SK-N-MC (cell line): ENCODE measurements at regions not wholly inside any gene's neighbourhood (a gene's known extent, or its start where the extent isn't known, plus 50 kb on each side); places are given as distances from the start of the nearest gene placed in this dataset.

ENCODE experiments used
- DNase-seq: peaks from one replicate; pipeline ENCODE4 v3.0.0-alpha.2; 2011; ENCODE audit warnings: low read depth, low spot score
- H3K27ac ChIP-seq: fragments of 200-600 bp; sonication (generic); 2 replicates; pipeline ENCODE4 v1.5.1; 2016; ENCODE audit warnings: mixed run types
- H3K36me3 ChIP-seq: fragments of 200-600 bp; sonication (generic); 2 replicates; pipeline ENCODE4 v1.6.1; 2017; ENCODE audit warnings: antibody characterized with exemption, low read length, mixed read lengths; ENCODE audit not compliant: insufficient read depth
- H3K4me3 ChIP-seq: fragments of 200-600 bp; sonication (generic); 2 replicates; pipeline ENCODE4 v1.5.1; 2016
- H3K9ac ChIP-seq: fragments of 200-600 bp; sonication (generic); 2 replicates; pipeline ENCODE4 v1.8.0; 2017; ENCODE audit warnings: mixed run types, mixed read lengths; ENCODE audit not compliant: insufficient read length
- H3K9me3 ChIP-seq: fragments of 200-600 bp; sonication (generic); 2 replicates; pipeline ENCODE4 v1.6.1; 2017; ENCODE audit warnings: low read depth, mild to moderate bottlenecking, antibody characterized with exemption, low read length, moderate library complexity, mixed read lengths
- EZH2 ChIP-seq: fragments of 200-600 bp; sonication (generic); IDR thresholded peaks from one replicate; pipeline ENCODE4 v1.6.1; 2017; ENCODE audit warnings: antibody characterized with exemption
- FOXP2 ChIP-seq: optimal IDR thresholded peaks from 2 replicates; pipeline ENCODE3; 2011; ENCODE audit warnings: mild to moderate bottlenecking, moderate library complexity; ENCODE audit not compliant: insufficient read depth; ENCODE audit errors: extremely low read length, control extremely low read depth
- POLR2AphosphoS5 ChIP-seq: IDR thresholded peaks from 2 replicates; pipeline ENCODE4 v1.6.1; 2012; ENCODE audit warnings: mild to moderate bottlenecking, low read depth, low read length, borderline replicate concordance

GRCh38 chr6:134689641-134690040 is 260.3 kb downstream of the ALDH8A1 start:
- Histone ChIP-seq H3K36me3 (no peaks in the 10 kb centered on the region), H3K4me3 (no peak overlapping the region), H3K9me3 (no peaks in the 10 kb centered on the region), H3K27ac (no peak overlapping the region), H3K9ac (no peak overlapping the region)
- no peak for DNase-seq
- no peak for TF ChIP-seq POLR2AphosphoS5
- TF ChIP-seq EZH2, result no peak
- no peak for TF ChIP-seq FOXP2

GRCh38 chr6:134689177-134689576 is 260.7 kb downstream of the ALDH8A1 start:
- H3K4me3 ChIP-seq, result no peak overlapping the region
- H3K9ac ChIP-seq, result no peak overlapping the region
- no peaks in the 10 kb centered on the region for H3K9me3 ChIP-seq
- no peak overlapping the region for H3K27ac ChIP-seq
- TF ChIP-seq POLR2AphosphoS5 (no peak), EZH2 (no peak), FOXP2 (no peak)
- no peaks in the 10 kb centered on the region for H3K36me3 ChIP-seq
- no peak for DNase-seq

DNA sequence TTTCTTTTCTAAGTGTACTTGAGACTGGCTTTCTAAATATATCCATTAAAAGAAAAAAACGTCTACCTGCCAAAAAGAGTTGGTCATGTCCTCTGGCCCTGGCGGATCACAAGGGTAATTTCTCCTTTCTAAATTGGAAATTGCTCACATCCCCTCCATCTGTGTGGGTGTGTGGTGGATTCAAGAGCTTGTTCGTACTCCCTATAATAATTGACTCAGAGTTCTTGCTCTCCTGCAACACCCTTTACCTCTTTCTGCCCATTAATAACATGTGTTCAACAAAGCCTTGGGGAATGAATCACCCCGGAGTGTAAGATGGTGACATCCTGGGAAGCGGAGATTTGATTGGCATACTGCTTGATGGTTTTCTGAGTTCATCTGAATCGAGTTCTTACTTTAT is 263.8 kb downstream of the ALDH8A1 start:
- no peak for TF ChIP-seq EZH2
- TF ChIP-seq FOXP2, result no peak
- no peak for TF ChIP-seq POLR2AphosphoS5
- H3K9me3 ChIP-seq, result no peaks in the 10 kb centered on the region
- H3K27ac ChIP-seq, result no peak overlapping the region
- H3K36me3 ChIP-seq, result no peaks in the 10 kb centered on the region
- DNase-seq, result no peak
- no peak overlapping the region for H3K9ac ChIP-seq
- H3K4me3 ChIP-seq, result no peak overlapping the region

DNA sequence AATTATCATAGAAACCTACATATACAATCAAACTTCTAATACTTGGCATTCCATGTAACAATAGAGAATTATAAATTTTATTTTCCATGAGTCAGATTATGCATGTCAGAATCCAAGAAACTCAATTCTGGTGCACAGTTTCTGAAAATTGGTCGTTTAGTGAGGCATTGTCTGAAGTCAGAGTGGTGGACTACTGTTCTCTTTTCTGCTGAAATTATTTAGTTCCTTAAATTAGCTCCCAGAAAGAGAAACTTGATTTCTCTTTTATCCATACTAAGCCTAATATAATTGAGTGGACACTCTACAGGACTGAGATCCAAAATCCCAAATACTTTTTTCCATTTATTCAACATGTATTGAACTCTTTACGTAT is 265.5 kb downstream of the ALDH8A1 start:
- Histone ChIP-seq H3K36me3 (no peaks in the 10 kb centered on the region), H3K4me3 (no peak overlapping the region), H3K9ac (no peak overlapping the region), H3K27ac (no peak overlapping the region), H3K9me3 (no peaks in the 10 kb centered on the region)
- no peak for DNase-seq
- TF ChIP-seq EZH2, result no peak

GRCh38 chr6:134683783-134684422 is 266.0 kb downstream of the ALDH8A1 start:
- no peak for TF ChIP-seq FOXP2
- peak; percentile 35; the same call in 1 of the 2 replicates for TF ChIP-seq POLR2AphosphoS5
- Histone ChIP-seq H3K27ac (peak overlapping the region; percentile 20; the same call in 1 of the 2 replicates), H3K4me3 (peak overlapping the region; percentile 14), H3K9ac (no peak overlapping the region), H3K9me3 (no peaks in the 10 kb centered on the region), H3K36me3 (no peaks in the 10 kb centered on the region)
- peak; percentile 94 for DNase-seq

GRCh38 chr6:134680433-134680832 is 269.5 kb downstream of the ALDH8A1 start:
- no peak overlapping the region for H3K9ac ChIP-seq
- H3K4me3 ChIP-seq, result no peak overlapping the region
- H3K36me3 ChIP-seq, result no peaks in the 10 kb centered on the region
- no peaks in the 10 kb centered on the region for H3K9me3 ChIP-seq
- TF ChIP-seq EZH2 (no peak), POLR2AphosphoS5 (no peak), FOXP2 (no peak)
- H3K27ac ChIP-seq, result no peak overlapping the region
- DNase-seq, result no peak

GRCh38 chr6:134680021-134680420 is 269.9 kb downstream of the ALDH8A1 start:
- Histone ChIP-seq H3K9me3 (no peaks in the 10 kb centered on the region), H3K9ac (no peak overlapping the region), H3K36me3 (no peaks in the 10 kb centered on the region), H3K4me3 (no peak overlapping the region), H3K27ac (no peak overlapping the region)
- no peak for TF ChIP-seq FOXP2
- TF ChIP-seq EZH2, result no peak
- TF ChIP-seq POLR2AphosphoS5, result no peak
- DNase-seq, result no peak

DNA sequence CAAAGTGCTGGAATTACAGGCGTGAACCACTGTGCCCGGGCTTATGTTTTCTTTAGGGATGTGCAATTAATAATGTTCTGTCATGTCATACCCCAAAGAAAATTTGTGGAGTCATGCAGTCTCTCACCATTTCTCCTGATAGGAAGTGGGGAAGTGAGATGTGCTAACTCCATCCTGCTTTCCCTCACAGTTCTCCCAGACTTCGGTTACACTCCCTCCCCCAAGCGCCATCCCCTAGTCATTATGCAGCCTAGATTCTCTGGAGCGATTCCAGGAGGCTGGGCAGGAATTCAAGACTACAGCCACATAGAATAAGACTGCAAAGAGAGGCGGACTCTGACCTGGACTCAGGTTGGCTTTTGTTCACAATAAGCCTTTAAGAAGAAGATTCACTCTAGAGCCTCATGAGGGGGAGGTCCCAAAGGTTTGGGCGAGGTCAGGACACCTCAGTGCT is 271.4 kb downstream of the ALDH8A1 start:
- Histone ChIP-seq H3K9ac (no peak overlapping the region), H3K27ac (peak overlapping the region; percentile 90; the same call in 1 of the 2 replicates), H3K9me3 (no peaks in the 10 kb centered on the region), H3K36me3 (no peaks in the 10 kb centered on the region), H3K4me3 (peak overlapping the region; percentile 53)
- peak; percentile 56 for TF ChIP-seq FOXP2
- no peak for TF ChIP-seq EZH2
- DNase-seq, result peak; percentile 67

DNA sequence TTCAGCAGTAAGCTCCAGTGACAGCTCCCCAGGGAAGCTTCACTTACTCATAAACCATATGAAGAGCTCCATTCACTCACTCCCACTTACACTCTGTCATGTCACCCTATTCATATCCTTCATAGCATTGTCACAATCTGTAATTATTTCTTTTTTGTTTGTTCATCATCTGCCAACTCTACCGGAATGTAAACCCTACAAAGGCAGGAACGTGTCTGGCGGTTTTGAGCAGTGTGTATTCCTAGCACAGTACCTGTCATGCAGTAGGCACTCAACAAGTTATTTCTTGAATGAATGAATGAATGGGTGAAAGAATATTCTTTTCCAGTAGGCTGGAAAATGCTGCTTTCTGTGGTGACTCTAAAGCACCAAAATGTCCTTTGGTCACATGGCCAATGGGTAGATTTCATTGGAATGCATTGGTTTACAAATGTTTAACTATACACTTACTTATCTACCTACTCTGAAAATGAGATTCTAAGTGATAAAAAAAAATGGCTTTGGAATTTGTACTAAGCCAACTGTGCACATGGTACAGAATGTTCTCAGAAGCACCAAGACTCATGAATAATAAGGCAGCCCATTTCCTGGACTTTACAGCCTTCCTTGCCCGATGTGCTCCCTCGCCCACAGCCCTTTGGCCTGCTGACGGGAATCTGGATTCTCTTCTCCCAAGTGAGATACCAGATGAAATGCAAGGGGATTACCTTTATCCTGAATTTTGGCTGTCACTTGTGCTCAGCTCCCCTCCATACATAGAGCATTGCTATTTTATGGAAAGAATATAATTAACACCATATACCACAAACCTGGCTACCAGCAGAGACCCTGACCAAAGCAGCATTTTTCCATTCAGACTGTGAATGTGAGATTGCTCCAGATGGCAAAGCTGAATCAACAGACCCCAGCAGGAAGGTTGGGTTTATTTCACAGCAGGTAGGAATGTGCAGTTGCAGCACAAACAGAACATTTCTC is 273.3 kb downstream of the ALDH8A1 start:
- Histone ChIP-seq H3K27ac (peak overlapping the region; percentile 90), H3K9ac (no peak overlapping the region), H3K9me3 (no peaks in the 10 kb centered on the region), H3K36me3 (no peaks in the 10 kb centered on the region), H3K4me3 (peak overlapping the region; percentile 56)
- DNase-seq, result peak; percentile 82
- TF ChIP-seq POLR2AphosphoS5 (peak; percentile 55; the same call in 1 of the 2 replicates), EZH2 (no peak), FOXP2 (peak; percentile 84)
